Cardiac septum (tissue), 1 donor: ENCODE measurements at regions not wholly inside any gene's neighbourhood (a gene's known extent, or its start where the extent isn't known, plus 50 kb on each side); places are given as distances from the start of the nearest gene placed in this dataset.
"Not testable (repeated sequence)": the region's sequence is repeated elsewhere in the genome, so short reads cannot be mapped to it uniquely, and the experiment has no call there.

Experiments used
- DNase-seq: peaks from one replicate; pipeline ENCODE4 v3.0.0-alpha.2; 2020; ENCODE audit warnings: low spot score
- intact Hi-C: fragments of 100-400 bp; cut with DNase I; formaldehyde crosslinking; loops from one replicate; pipeline ENCODE4 v1.14.0; 2022
- donor health status: DM: no; HTN: no; CAD: no.

DNA sequence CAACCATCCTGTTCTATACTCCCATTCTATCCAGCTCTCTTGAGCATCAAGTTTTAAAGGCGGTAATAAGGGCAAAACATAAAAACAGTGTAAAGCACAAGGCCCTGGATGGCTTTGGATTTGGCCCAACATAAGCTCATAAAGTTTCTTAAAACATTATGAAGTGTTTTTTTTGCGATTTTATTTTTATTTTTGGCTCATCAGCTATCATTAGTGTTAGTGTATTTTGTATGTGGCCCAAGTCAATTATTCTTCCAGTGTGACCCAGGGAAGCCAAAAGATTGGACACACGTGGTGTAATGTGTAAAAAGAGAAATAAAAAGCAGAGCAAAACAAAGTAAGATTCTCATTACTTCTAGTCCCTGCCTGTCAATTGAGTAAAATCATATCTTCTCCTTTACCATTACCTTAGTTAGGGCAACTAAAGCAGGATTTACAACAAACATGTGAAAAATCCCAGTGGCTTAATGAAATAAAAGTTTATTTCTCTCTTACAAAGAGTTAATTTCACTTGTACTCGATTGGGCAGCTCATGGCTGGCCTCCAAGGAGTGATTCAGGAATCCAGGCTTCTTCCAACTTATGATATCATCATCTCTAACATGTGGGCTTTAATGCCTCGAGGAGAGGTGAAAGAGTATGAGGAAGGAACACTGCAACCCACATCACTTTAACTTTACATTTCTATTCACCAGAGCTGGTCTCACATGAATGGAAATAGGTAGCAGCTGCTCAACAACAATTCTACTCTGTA, 725.2 kb upstream of the SLITRK1 start:
- no peak for DNase-seq

DNA sequence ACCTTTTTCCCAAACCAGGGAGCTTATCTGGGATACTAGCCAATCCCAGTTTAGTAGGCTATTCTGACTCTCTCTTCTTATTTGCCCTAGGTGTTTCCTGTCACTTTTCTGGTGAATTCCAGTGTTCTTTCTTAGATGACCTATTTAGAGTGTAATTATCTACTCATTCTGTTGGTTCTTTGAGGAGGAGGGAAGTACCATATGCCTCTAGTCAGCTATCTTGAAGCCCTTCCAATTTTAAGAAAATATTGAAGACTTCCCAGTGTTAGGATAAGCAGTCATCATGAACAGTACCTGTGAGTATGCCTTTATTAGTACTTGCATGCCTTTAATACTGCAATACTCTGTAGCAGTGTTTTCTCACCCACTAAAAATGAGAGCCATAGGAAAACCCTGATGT, 724.3 kb upstream of the SLITRK1 start:
- no peak for DNase-seq
- intact Hi-C loops: no loop called here

More for the DNA sequence above, 725.2 kb upstream of the SLITRK1 start:
- intact Hi-C loops: no loop called here

DNA sequence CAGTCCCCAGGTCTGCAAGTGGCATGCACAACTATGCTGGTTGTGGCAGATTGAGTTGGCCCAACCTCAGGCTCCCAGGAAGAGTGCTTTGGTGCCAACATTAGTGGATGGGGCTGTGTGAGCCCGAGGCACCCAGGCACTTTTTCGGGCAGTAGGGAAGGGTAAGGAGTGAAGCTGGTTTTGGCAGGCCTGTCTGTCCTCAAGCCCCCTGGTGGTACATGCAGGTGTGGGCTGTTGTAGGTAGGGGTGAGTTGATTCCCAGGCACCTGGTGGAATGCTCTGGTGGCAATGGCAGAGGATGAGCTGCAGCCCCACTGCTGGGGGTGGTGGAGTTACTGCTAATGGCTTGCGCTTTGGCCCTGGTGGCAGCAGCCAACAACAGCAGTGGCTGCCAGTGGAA, 723.7 kb upstream of the SLITRK1 start:
- no peak for DNase-seq
- intact Hi-C loops: no loop called here

DNA sequence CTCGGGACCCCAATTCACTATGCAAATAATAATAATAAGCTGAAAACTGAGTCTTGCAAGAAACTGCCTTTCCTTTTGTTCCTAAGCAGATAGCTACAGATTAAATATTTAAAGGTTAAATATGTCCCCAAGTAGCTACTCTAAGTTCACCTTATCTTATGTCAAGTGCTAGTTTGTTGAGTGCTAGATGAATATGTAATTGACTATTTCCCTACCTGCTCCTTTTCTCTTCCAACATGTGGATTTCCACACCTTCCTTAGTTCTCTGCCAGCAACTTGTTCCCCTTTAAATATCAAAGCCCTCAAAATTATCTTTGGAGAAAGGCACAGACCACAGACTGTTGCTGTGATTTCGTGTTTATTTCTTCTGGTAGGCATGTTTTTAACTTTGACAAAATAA, 709.2 kb upstream of the SLITRK1 start:
- intact Hi-C loops: no loop called here
- DNase-seq: no peak

DNA sequence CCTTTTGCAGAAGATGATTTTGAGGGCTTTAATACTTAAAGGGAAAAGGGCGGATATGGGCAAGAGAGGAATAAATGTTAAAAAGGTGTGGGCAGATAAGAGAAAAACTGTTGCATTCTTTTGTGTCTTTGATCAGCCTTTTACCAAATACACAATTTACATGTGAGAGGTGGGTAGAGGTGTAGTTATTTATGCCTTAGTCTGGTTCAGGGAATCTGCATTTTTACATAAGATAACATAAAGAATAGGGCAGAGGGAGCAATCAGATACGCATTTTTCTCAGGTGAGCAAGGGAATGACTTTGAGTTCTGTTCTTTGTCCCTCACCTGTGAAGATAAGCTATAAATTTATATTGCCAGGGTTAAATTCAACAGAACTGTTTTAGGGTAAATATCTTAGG, 708.4 kb upstream of the SLITRK1 start:
- intact Hi-C loops: no loop called here
- no peak for DNase-seq

DNA sequence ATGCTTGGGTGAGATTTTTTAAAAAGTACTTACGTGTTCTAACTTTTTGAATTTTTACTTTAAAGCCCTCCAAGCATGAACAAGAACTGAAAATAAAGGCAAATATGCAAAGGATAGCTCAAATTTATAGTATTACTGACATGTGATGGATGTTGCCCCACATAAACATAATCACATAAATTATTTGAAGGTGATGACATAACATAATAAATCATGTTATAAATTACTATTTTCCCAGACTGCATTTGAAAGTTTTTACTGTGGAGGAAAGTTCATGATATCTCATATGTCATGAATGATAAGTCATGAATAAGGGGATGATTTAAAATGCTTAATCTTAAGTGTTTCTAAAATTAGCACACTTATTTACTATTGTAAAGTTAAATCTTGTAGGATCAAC, 705.7 kb upstream of the SLITRK1 start:
- intact Hi-C loops: no loop called here
- no peak for DNase-seq

DNA sequence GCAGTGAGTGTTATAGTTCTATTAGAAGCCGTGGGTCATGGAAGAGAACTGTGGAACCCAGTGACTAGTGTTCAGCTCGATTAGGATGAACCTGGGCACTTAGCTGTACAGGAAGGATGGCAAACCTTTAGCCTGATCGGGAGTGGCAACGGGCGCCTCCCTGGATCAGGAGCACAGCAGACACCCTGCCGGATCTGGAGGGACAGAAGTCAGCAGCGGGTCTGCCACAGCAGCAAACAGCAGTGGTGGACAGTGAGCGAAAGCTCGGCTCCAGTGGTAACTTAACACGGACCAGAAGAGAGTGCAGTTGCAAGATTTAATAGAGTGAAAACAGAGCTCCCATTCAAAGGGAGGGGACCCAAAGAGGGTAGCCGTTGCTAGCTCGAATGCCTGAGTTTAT, 697.6 kb upstream of the SLITRK1 start:
- DNase-seq: not testable (repeated sequence)

DNA sequence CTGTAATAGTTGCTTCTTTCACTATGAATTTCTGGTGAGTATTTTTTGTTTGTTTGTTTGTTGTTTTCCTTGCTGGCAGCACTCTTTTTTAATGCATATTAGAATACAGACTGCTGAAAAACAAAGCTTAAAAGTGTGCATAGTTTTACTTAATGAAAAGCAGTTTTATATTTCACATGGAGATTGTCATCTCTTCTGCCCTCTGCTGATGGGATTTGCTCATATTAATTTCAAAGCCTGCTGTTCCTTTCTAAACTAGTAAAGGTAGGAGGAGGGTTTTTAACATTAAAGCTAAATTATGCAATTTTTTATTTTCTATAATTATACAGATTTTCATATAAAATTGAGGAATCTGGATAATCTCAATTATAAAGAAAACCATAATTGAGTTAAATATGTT, 692.6 kb upstream of the SLITRK1 start:
- DNase-seq: no peak
- intact Hi-C loops: no loop called here

More for the DNA sequence above, 697.6 kb upstream of the SLITRK1 start:
- intact Hi-C loops: not testable (repeated sequence)

DNA sequence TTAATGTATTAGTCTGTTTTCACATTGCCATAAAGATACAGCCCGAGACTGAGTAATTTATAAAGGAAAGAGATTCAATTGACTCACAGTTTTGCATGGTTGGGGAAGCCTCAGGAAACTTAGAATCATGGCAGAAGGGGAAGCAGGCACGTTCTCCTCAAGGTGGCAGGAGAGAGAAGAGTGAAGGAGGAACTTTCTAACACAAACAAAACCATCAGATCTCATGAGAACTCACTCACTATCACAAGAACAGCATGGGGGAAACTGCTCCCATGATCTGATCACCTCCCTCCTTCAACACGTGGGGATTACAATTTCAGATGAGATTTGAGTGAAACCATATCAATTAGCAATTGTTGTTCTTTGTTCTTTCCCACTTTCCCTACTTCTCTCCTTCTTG, 689.0 kb upstream of the SLITRK1 start:
- no peak for DNase-seq
- intact Hi-C loops: no loop called here

DNA sequence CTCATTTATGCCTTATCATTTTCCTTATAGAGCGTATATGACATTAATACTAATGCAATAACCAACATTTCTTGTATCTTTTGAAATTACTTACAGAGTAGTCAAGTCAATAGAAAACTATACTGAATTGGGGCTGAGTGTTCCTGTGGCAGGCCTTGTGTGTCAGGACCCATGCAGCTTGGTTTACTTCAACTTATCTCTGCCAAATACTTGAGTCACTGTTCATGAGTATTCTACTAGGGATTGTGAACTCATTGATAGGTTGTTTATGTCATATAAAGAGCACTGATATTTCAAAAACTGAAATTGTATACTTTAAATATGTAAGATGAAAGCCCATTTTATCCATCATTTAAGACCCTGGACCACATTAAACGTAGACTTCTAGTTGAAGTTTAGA, 688.6 kb upstream of the SLITRK1 start:
- intact Hi-C loops: no loop called here
- DNase-seq: no peak

DNA sequence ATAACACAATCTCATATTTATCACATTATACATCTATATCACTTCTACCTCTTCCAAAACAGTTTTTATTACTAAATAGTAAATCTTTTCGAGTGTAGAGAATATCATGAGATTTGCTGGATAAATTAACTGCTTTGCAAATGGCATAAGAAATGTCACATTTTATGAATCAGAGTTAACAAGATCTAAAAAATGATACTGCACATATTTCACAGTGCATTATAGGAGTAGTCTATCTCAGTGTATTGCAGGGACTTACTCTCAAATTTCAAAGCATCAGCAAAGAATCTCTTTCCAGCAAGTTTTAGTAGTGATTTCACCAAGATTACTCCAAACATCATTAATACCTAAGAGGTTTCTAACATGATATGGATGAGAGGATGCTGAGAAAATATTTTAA, 687.1 kb upstream of the SLITRK1 start:
- DNase-seq: no peak
- intact Hi-C loops: no loop called here

DNA sequence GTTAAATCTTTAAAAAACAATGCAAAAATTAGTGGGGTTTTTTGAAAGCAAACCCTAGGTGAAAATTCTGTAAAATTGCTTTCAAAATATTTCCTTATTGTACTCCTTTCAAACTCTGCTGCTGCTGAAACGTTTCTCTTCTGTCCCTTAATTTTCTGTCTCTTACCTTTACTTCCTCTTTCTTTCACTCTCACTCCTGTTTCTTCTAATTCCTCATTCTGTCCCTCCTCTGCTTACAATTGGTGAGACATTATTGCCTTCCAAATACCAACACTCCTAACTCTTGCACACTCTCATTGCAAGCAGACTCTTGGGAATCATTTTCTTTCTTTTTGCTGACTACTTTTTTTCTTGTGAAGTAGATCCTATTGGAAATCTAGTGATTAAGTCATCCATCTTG, 685.6 kb upstream of the SLITRK1 start:
- no peak for DNase-seq
- intact Hi-C loops: no loop called here

DNA sequence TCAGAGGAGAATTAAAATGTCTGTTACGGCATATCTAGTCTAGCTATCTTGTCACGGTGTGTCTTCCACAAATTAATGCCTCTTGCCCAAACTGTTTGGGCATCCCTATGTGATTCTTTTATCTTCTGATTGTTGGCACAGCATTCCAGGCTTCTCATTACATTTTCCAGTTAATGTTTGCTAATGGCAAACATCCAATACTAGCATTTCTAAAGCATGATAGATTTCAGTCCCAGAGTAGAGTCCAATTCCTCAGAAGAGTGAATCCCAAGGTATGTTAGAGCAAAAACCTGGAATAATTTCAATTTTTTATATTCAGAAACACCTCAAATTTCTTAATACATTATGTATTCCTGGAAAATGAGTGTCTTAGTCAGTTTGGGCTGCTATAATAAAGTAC, 684.5 kb upstream of the SLITRK1 start:
- intact Hi-C loops: no loop called here
- no peak for DNase-seq

DNA sequence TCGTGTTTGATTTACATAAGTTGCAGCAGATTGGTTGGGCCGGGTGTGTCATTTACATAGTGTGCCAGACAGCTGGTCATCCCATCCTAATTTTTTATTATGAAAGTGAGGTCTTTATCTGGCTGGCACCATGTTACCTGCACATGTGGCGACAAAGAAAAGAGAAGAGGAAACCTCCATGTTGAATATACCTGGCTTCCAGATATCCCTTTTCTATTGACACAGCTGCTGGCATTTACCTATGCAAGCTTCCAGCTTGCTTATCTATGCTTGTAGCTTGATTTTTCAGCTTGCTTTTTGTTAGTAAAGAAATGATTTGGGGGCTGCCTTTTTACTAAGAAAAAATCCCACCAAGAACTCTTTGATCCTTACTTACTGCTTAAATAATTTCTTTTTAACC, 681.3 kb upstream of the SLITRK1 start:
- intact Hi-C loops: no loop called here
- no peak for DNase-seq

DNA sequence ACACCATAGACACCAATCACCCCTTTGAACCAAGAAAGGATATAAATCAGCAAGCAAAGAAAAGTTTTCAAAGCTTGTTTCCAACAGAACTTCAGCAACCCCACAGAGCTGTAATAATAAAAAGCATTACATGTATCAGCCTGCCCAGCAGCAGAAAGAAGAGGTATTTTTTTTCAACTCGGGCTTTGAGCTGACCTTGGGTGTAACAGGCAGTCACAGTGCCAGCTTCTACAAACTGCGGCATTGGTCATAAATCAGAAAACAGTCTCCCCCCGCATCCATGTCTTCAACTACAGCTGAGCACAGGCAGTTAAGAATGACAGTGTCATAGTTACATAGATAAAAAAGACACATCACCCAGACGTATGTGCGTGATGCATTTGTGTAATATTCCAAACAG, 671.0 kb upstream of the SLITRK1 start:
- no peak for DNase-seq
- intact Hi-C loops: no loop called here

DNA sequence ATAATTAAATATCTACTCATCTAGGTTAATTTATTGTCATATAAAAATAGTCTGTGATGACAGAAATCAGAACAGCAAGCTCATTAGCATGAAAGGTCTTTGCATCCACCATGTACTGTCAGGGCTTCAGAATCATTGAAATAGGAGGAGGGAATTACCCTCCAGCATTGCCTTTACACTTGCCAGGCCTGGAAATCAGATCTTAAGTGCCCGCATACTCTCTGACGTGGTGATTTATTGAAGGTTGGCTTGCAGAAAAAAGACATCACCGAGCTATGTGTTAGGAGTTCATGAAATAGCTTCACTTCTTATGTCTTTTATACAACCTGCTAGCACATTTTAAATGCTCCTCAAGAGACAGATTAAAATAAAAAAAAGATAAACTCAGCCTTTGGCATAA, 661.7 kb upstream of the SLITRK1 start:
- no peak for DNase-seq
- intact Hi-C loops: no loop called here

DNA sequence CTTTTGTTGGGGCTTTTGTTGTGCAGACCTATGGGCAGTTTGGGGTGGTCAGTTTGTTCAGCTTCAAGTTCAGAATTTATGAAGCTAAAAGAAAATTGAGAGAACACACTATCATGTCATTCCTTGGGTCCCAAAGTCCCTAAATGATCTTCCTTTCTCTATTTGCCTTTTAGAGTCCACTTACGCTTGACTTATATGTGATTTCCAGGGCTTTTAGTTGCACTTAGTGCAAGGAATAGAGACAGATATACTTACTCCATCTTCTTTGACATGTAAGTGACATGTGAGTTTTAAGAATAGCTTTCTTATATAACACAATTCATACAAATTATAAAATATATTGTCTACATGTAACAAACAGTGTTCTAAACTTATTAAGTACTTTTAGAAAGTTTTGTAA, 660.1 kb upstream of the SLITRK1 start:
- DNase-seq: no peak
- intact Hi-C loops: no loop called here

DNA sequence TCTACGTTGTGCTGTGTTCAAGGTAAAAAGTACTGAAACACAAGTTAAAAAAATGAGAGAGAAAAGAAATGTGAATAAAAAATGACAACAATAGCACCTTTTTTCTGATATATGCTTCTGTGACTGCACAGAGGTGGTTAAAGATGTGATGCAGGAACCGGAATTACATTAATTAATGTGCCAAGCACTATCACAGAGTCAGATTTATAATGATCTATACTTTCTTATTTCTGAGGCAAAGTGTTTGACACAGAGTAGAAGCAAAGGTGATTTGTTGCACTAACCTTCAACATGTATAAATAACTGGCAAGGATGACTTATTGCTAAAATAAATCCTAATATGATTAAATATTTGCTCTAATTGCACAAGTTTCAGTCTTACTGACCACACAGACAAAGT, 654.6 kb upstream of the SLITRK1 start:
- DNase-seq: no peak
- intact Hi-C loops: no loop called here

DNA sequence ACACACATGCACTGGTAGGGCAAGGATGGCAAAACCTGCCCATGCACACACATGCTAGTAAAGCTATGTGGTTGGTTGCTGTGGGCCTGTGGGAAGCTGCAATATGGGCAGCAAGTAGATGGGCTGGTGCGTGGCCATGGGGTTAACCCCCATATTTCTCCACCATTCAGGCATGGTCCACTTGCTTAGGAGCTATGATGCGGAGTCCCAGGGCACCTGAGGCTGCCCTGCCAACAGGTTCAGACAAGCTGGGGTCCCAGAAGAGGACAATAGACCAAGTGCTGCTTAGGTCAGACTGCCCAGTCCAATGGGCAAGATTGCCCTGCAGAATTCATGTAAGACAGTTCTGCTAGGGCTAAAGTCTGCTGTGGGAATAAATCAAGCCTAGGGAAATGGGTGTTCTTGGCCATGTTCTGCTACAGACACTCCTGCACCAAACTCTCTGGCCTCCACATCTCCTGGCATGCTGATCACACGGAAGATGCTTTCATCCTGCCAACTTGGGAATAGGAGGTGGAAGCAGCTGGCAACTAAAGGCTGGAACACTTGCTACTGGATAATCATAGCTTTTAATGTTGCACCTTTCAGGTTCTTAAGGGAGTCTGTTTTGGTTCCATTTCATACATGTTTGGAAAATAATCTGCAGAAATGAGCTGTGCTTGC, 646.3 kb upstream of the SLITRK1 start:
- intact Hi-C loops: no loop called here
- DNase-seq: no peak

DNA sequence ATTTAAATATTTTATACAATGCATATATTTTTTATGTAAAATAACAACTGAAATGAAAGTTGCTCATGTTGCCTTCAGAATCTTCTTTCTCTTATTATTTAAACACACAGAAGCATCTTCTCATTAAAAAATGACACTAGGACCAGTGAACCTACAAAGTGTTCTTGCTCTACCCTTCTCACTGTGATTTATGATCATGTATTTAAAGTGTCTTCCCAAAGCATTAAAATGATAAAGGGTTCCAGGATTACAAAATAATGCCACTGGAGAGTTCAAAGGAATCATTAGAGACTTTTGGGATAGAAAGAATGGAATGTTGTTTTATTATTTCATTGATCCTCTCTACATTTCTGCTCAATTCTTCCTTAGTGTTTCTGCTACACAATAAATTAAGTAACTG, 643.6 kb upstream of the SLITRK1 start:
- intact Hi-C loops: no loop called here
- no peak for DNase-seq

DNA sequence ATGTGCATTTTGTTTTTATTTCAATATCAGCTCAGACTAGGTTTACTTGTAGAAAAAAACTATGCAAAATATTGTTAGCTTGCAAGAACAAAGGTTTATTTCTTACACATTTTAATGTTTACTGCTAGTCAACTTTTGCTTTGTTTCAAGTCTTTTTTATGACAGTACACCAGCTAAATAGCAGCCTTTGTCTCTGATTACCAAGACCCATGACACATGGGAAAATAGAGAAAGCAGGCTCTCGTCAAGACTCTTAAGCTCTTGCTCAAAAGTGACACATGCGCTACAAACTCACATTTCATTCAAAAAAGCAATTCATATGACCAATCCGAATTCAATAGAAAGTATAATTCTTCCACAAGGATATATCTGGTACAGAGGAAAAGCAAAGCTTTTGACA, 642.3 kb upstream of the SLITRK1 start:
- DNase-seq: no peak
- intact Hi-C loops: no loop called here

DNA sequence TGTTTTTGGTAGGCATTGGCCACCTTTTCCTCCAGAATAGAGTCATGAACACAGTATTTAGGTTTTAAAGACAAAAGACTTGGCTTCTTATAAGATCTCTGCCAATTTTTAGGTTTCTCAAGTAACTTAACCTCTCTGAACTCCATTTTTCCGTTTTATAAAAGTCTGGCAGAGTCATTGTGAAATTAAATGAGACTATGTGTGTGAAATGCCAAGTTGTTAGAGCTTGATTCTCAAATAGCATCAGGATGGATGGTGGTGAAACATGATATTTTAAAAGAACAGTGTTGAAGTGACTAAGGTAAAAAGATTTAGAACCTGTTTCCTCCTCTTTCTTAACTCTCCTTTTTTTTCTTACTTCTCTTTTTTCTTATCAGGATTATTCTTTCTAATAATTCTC, 617.7 kb upstream of the SLITRK1 start:
- intact Hi-C loops: no loop called here
- DNase-seq: no peak
